NCI-H226 (cell line): ENCODE measurements at regions not wholly inside any gene's neighbourhood (a gene's known extent, or its start where the extent isn't known, plus 50 kb on each side); places are given as distances from the start of the nearest gene placed in this dataset.

Source experiments
- DNase-seq: peaks from one replicate; pipeline ENCODE4 v3.0.0-alpha.2; 2015

DNA sequence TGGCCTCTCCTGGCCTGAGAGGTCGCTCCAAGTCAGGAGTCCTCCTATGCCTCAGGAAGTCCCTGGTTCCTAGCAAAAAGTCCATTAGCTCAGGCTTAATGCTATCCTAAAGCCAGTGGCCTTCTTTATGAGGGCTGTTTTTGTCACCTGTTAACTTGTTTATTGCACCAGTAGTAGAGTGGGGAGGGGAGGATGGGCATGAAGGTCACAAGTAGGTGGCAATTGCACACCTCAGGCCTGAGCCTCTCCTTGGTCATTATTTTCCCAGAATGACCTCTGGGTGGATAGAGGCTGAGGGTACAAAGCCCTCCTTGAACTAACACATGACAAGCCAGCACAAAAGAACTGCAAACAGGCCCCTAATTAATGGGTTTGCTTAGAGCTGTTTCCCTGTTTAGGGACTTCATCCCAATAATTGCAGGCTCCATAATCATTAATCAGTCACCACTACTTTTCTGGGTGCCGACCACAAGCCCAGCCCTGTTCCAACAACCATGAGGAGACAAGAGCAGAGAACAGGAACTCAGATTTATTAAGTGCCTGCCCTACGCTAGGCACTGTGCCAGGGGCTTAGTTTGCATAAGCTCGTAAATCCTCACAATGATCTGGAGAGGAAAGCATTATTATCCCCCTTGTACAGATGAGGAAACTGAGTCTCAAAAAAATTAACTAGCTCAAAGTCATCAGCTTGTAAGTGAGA lies 123.0 kb upstream of the PKDCC start:
- DNase-seq = no peak

- DNase-seq = no peak
Observed at GRCh38 chr2:41925712-41926111, 122.1 kb upstream of the PKDCC start.

- no peak for DNase-seq
Observed at GRCh38 chr2:41926614-41927580, 120.9 kb upstream of the PKDCC start.

DNA sequence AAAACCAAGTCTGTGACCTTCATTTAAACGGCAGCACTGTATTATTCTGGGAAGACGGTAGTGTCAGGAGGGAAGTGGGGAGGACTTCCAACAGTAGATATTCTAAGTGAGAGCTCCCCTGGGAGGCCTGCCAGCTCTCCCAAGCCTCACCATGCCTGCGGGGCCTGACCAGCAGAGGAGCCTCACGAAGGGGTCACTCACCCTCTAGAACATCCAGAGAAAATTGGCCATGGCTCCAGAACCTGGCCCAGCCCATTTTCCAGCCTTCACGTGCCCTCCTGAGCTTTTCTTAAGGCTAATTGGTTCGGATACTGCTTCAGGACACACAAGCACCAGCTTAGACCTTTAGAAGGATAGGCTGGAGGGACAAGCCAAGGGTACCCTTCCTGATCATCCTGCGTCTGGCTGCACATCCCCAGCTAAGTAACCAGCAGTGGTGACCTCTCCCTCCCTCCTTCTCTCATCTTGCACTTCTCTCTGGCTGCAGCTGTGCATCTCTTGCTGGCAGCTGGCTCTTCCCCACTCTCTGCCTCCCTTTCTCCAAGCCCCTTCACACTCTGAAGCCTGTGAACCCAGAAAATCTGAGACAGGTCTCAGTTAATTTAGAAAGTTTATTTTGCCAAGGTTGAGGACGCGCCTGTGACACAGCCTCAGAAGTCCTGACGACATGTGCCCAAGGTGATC lies 120.1 kb upstream of the PKDCC start:
- DNase-seq = no peak

- peak; percentile 94 for DNase-seq
Observed at GRCh38 chr2:41928526-41928925, 119.3 kb upstream of the PKDCC start.

DNA sequence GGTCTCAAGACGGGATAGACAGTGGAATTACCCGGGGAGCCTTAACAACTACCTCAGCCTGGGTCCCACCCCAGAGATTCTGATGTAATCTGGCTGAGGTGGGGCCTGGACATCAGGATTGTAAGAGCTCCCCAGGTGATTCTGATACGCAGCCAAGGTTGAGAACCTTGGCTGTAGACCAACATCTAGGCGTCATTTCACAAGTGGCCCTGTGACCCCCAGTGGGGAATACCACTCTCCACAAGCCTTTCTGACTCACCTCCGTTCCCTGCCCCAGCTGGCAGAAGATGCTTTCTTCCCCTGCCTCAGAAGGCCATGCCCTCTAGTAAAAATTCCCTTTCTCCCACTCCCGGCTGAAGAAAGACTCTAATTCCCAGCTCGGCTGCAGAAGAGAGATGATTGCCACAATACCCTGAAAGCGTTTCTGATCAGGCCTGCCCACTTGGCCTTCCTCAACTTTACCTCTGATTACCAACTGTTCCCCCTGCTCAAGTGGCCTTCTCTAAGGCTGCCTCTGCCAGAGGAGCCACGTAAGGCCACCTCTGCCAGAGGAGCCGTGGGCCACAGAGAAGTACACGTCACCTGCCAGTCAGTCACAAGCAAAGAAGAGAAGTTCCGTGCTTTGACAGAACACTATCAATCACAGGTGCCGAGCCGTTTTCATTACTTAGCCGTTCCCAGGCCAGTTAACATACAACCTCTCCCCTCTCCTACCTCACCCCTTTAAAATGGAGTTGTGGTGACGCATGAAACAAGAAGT lies 116.8 kb upstream of the PKDCC start:
- peak; percentile 95 for DNase-seq

- peak; percentile 78 for DNase-seq
Observed at GRCh38 chr2:41932241-41933045, 115.4 kb upstream of the PKDCC start.

DNA sequence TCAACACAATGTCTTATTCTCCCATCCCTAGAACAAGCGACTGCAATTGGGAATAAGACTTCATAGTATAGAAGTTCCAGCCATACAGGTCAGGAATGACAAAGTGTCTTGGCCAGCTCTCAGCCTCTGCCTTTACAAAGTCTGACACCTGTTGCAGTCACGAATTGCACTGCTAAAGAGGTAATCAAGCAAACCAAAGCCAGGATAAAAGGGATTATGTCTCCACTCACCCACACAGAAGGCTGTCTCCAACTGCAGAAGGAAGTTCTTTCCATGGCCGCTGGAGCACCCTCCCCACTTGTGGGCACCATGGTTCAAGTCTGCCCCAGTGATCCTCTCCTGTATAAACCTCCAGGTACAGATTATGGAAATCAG lies 114.8 kb upstream of the PKDCC start:
- no peak for DNase-seq

- peak; percentile 96 for DNase-seq
Observed at GRCh38 chr2:41933585-41934320, 114.1 kb upstream of the PKDCC start.

DNA sequence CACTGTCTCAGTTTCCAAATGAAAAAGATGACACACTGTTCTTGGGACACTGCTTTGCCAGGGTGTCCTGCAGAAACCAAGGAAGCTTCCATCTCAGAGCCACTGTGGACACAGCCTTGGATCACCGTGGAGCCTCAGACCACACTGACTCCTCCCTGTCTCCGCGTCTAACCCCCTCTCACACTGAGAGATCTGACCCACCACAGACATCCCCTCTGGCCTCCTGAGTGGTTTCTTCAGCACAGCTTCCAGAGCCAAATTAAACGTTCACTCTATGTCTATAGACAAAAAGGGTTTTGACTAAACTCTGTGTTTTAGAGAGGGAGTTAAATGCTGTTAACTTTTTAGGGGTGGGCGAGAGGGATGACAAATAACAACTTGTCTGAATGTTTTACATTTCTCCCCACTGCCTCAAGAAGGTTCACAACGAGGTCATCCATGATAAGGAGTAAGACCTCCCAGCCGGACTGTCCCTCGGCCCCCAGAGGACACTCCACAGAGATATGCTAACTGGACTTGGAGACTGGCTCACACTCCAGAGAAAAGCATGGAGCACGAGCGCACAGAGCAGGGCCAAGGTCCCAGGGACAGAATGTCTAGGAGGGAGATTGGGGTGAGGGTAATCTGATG lies 113.4 kb upstream of the PKDCC start:
- DNase-seq = peak; percentile 53

DNA sequence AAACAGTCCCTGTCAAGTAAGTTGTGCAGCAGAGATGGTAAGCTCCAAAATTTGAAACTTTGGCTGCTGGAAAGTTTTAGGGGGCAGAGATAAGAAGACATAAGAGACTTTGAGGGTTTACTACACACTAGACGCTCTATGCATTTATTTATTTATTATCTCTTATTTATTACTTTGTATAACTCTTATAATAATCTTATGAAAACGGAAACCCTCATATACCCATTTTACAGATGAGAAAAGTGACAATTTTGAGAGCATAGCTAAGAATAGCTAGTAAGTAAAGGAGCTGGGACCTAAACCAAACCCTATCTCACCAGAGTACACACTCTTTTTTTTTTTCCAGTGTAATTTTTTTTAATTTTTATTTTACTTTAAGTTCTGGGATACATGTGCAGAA lies 112.8 kb upstream of the PKDCC start:
- DNase-seq = no peak

GRCh38 chr2:41935825-41936224 lies 112.0 kb upstream of the PKDCC start:
- no peak for DNase-seq

DNA sequence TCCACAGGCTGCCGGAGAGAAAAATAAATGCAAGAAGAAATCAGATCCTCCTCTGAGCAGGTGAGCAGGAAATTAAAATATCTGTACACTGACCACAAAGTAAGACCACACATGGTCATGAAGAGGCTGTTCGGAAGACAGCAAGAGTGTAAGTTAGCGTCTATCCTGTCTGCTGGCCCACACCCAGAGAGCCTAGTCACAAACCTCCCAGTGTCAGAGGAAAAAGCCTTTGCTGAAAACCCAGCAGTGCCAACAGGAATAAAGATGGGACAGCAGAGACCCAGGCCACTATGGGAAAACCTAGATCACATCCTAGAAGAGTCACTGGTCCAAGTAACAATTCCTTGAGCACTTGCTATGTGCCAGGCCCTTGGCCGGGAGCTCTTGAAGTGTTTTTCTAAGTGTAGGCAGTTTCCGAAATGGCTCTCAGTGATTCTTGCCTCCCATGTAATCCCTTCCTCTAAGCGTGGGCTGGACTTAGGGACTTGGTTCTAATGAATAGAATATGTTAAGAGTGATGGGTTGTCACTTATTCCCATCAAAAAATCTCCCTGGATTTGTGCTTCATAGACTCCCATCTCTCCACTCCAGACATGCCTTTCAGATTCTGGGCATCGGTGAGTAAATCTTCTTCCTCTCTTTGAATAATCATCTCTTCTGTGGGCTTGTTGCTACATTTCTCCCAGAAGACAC lies 110.9 kb upstream of the PKDCC start:
- DNase-seq = no peak

- DNase-seq = no peak
Observed at GRCh38 chr2:41937464-41937906, 110.3 kb upstream of the PKDCC start.

- DNase-seq = peak; percentile 30
Observed at GRCh38 chr2:41937921-41938708, 109.7 kb upstream of the PKDCC start.

DNA sequence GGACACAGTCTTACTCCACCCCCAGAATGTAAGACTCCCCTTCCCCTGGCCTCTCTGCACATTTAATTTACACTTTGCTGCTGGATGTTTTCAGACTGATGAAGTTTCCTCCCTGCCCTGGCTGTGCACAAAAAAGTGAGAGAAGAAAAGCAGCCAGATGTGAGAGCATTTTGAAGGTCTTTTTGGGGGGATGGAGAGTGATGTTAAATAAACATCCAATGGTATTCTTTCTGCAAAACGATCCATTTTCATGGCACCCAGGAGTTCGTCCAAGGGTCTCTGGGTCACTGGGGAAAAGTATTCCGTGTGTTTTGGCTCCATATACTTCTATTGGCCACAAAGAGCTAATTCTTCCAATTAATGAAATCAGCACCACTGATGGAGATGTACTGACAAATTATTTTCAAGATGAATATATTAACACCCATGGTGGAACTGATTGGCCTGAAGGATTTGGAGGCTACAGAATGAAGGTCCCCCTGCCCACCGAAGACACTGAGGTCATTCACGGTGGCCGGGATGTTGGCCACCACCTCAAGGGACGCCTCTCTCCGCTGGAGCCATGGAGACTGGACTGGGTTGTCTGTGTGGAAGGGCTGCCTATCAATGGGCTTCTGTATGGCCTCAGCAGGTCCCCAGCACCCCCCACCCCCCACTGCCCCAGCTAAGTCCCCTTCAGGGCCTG lies 107.6 kb upstream of the PKDCC start:
- no peak for DNase-seq

- DNase-seq = no peak
Observed at GRCh38 chr2:41940745-41941063, 107.1 kb upstream of the PKDCC start.

DNA sequence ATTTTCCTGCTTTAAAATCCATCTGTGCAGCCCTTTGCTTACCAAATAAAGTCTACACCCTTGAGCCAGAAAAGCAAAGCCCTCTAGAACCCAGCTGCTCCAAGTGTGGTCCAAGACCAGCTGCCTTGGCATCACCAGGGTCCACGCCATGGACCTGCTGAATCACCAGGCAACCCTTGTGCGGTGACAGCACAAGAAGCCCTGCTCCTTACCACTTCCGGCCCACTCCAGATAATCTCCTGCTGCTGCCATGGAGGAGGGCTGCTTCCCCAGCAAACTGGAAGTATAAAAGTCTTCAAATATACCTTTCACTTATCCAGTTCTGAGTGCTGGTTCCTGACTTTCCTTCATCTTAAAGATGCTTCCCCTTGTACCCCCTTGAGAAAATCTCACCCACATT lies 106.0 kb upstream of the PKDCC start:
- DNase-seq = no peak

DNA sequence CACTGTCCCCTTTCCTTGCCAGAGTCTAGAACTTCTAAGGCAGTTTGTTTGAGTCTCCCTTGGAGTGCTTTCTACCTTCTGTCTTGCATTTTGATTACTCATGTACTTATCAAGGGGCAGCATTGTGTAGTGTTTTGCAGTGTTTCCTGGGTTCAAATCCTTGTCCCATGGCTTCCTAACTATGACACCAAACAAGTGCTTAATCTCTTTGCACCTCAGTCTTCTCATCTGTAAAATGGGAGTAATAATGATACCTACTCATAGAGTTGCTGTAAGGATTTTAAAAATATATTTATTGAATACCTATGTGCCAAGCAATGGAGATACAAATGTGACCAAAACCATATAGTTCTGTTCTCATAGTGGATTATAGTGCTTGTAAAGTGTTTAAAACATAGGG lies 105.5 kb upstream of the PKDCC start:
- DNase-seq = no peak
